NCI-H1105 (cell line): ENCODE measurements at regions not wholly inside any gene's neighbourhood (a gene's known extent, or its start where the extent isn't known, plus 50 kb on each side); places are given as distances from the start of the nearest gene placed in this dataset.
"Not testable (repeated sequence)": the region's sequence is repeated elsewhere in the genome, so short reads cannot be mapped to it uniquely, and the experiment has no call there.

ENCODE experiments used
- DNase-seq: peaks from one replicate; lab custom pipeline; 2025; lab: John Stamatoyannopoulos, UW

- no peak for DNase-seq
These were observed 833.6 kb downstream of the FLRT2 start for GRCh38 chr14:86363576-86363975.

GRCh38 chr14:86363047-86363446 lies 833.1 kb downstream of the FLRT2 start:
- DNase-seq = no peak

DNA sequence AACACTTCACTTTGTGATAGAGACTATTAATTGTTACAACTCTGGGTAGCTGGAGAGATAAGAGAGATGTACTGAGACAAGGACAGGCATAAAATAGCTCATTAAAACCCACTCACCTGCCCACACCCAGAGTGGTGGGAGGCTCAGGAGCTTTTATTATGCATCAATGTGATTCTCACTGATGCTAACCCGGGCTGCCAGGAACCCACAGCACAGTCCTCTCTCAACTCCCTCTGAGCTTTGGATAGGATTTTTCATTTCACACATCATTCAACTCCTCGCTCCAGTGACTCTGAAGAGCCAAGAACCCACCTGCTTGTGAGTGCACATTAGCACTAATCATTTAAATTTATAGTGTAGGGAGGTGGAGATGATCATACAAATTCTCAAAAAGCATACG lies 827.9 kb downstream of the FLRT2 start:
- peak; percentile 90 for DNase-seq

GRCh38 chr14:86357119-86357518 lies 827.2 kb downstream of the FLRT2 start:
- DNase-seq = no peak

DNA sequence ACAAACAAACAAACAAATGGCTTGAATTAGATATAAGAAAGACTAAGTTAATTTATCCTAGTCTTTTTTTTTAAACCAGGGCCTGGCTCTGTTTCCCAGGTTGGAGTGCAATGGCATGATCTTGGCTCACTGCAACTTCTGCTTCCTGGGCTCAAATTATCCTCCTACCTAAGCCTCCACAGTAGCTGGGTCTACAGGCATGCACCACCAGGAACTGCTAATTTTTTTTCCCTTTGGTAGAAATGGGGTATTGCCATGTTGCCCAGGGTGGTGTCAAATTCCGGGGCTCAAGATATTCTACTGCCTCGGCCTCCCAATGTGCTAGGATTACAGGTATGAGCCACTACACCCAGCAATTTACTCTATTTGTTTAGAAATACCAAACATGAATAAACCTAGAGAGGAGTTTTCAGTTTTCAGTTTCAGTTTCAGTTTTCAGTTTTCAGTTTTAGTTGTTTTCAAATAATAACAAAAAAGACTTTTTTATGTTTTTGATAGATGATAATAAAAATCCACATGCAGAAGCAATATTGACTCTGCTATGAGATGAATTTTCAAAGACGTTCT lies 817.0 kb downstream of the FLRT2 start:
- DNase-seq = no peak

DNA sequence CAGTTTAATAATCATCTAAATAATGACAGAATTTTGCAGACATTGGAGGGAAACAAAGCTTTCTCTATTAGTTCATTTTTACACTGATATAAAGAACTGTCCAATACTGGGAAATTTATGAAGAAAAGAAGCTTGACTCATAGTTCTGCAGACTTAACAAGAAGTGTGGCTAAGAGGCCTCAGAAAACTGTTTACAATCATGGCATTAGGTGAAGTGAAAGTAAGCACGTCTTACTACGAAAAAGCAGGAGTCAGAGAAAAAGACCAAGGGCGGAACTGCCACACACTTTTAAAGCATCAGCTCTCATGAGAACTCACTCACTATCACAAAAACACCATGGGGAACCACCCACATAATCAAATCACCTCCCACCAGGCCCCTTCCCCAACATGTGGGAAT lies 804.4 kb downstream of the FLRT2 start:
- DNase-seq = no peak

DNA sequence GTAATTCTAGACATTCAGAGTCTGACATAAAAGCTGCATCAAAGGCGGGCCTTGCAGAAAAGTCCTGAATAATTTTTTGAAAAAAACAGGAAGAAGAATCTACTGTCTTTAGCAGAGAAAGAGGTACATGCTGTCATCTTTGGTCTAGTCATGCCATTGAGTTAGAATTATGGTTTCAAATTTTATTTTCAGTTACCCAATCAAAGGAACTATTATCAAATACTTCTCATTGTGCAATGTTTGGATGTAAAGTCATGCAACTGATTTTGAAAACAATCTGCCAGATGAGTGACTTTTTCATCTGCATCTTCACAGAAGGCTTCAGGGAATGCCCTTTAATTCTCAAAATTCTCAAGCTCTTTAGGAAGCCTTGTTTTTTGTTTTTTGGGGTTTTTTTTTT lies 803.5 kb downstream of the FLRT2 start:
- no peak for DNase-seq

DNA sequence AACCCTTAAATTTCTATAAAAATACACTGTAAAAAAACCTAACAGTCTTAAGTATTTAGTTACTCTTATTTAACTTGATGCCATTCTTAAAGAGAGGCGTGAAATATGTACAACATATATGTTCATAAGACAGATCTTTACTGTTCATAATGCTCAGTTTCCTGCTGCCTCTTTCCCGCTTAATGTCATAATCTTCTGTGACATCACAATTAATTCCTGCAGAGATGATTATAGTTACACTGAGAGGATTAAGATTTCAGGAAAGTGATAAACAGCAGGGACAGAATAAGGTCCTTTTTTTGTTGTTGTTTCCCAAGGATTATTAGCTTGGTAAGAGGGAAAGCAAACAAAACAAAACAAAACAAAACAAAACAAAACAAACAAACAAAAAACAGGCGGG lies 801.4 kb downstream of the FLRT2 start:
- DNase-seq = no peak

- DNase-seq = no peak
These were observed 791.2 kb downstream of the FLRT2 start for GRCh38 chr14:86321151-86321550.

DNA sequence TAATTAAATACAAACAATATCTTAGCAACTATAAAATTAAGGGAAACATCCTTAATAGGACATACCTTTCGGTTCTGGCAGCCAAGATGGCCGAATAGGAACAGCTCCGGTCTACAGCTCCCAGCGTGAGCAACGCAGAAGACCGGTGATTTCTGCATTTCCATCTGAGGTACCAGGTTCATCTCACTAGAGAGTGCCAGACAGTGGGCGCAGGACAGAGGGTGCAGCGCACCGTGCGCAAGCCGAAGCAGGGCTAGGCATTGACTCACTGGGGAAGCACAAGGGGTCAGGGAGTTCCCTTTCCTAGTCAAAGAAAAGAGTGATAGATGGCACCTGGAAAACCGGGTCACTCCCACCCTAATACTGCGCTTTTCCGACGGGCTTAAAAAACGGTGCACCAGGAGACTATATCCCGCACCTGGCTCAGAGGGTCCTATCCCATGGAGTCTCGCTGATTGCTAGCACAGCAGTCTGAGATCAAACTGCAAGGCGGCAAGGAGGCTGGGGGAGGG lies 782.3 kb downstream of the FLRT2 start:
- not testable (repeated sequence) for DNase-seq

GRCh38 chr14:86311151-86311550 lies 781.2 kb downstream of the FLRT2 start:
- DNase-seq = no peak

GRCh38 chr14:86310611-86311010 lies 780.7 kb downstream of the FLRT2 start:
- DNase-seq = no peak

- DNase-seq = no peak
These were observed 780.2 kb downstream of the FLRT2 start for GRCh38 chr14:86310148-86310547.

DNA sequence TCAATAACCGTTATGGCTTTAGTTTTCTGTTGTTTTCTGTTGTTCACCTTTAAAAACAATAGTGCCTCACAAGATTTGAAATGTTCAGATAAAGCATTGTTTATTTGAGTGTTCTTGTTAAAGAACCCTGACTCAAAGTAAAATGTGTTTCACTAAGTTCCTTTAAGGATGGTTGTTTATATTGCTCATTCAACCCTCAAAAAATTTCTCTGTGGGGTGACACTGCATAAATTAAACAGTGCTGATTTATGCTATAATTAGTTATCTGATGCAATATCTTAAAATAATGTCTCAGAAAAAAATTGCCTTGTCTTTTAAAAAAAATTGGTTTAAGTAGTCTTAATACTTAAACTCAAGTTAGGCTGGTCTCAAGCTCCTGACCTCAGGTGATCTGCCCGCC lies 775.1 kb downstream of the FLRT2 start:
- no peak for DNase-seq

DNA sequence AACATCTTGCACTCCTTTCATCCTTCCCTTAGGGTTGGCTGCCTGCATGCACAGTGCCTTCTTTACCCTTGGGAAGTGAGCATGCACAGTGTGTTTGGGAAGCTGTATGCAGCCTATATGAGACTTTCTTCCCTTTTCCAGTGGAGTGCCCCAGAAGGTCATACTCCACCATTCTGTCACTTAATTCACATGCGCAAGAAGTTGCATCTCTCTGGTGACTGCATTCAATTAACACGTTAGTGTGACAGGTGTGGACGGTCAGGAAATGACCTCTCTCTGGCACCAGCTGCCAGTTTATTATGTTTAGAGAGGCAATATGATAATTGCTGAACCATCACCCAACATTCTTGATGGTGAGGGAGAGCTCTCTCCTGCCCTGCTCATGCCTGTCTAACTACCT lies 770.0 kb downstream of the FLRT2 start:
- DNase-seq = peak; percentile 17

DNA sequence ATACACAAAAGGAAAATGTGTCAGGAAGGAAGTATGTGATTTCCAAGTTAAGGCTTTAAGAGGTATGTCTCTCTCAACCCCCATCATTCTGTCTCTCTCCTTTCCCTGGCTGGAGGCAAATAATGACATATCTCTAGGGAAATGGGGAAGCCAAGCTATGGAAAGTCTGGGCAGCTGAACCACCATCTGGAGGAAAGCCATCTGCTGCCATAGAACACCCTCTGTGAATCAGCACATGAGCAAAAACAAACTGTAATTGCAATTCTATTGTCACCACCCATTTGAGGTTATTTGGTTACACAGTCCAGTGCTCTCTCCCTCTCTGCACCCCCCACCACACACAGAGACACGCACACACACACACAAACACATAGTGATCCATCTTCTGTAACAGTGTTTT lies 766.2 kb downstream of the FLRT2 start:
- peak; percentile 70 for DNase-seq

GRCh38 chr14:86288336-86288735 lies 758.4 kb downstream of the FLRT2 start:
- DNase-seq = no peak

GRCh38 chr14:86279405-86279804 lies 749.5 kb downstream of the FLRT2 start:
- no peak for DNase-seq

DNA sequence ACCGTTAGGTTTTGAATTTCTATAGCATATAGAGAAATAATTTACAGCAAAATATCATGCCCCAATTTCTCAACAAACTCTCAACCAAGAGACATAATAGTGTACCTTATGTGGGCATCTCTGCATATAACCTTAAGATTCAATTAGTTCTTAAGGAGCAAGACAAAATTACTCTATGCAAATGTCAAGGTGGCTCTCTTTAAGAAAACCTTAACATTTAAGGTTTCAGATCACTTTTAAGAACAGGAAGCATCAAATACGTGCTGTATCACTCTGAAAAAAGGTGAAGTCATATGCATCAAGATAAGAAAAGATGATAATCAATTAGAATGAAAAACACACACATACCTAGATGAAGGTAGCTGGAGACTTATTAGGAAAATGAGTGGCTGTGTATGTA lies 728.0 kb downstream of the FLRT2 start:
- DNase-seq = no peak

GRCh38 chr14:86243158-86243557 lies 713.2 kb downstream of the FLRT2 start:
- DNase-seq = no peak

- DNase-seq = no peak
These were observed 707.8 kb downstream of the FLRT2 start for GRCh38 chr14:86237733-86238132.

DNA sequence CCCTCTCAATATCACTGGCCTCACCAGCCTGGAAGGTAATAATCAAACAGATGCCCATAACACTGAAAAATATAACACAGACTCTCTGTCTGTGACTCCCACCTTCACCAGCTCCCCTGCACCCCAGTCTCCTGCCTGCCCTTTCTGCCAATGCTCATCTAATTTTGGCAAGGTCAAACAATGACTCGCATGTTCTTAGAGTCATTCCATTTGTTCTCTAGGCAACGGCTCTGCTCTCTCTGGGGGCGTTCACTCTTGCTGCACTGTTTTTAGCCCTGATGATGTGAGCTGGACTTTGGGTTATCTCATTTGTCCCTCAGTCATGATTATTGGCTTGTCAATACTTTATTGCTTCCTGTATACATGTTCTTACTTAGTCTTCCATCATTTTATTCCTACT lies 691.8 kb downstream of the FLRT2 start:
- DNase-seq = no peak

DNA sequence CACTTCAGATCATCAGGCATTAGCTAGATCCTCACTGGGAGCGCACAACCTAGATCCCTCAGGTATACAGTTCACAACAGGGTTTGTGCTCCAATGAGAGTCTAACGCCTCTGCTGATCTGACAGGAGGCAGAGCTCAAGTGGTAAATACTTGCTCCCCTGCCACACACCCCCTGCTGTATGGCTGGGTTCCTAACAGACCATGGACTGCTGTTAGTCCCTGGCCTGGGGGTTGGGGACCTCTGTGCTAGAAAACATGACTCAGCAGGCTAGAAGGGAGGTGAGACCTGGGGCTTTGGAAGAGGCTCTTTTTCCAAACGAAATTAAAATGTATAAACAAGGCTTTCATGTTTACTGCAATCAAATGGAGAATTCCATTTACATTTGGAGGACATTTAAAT lies 691.1 kb downstream of the FLRT2 start:
- no peak for DNase-seq

DNA sequence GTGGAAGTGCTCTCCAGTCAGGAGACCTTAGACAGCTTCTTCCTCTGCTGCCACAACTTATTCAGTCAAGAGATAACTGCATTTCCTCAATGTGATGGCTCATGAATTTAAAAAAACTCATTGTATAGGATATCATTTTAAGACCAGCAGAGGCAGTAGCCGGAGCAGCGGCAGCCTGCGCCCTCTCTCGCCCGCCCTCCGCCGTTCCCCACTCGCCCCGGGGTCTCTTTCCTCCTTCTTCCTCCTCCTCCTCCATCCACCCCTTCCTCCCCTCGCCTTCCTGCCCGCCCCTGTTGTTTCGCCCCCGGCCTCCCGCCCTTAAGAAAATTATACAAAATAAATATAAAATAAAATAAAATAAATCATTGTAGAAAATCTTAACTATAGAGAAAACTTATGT lies 687.6 kb downstream of the FLRT2 start:
- no peak for DNase-seq

GRCh38 chr14:86203843-86204242 lies 673.9 kb downstream of the FLRT2 start:
- no peak for DNase-seq
